Sigmoid colon (tissue), 3 donors: ENCODE measurements at regions not wholly inside any gene's neighbourhood (a gene's known extent, or its start where the extent isn't known, plus 50 kb on each side); places are given as distances from the start of the nearest gene placed in this dataset.

Experiments
- POLR2A ChIP-seq, 2 donors: fragments of 450-650 bp; IDR thresholded peaks; one replicate each; pipeline ENCODE4 v1.6.1; 2016; ENCODE audit warnings: antibody characterized with exemption in 2 of 2, mild to moderate bottlenecking in 2 of 2, moderate library complexity in 2 of 2
- TF ChIP-seq, protein P1 (sequence below), 4 experiments: fragments of 450-650 bp in 3 of 4; fragments of 200-600 bp in 1 of 4; IDR thresholded peaks; one replicate each; pipeline ENCODE4 v1.5.1; 2016 to 2019; ENCODE audit warnings: antibody characterized with exemption in 4 of 4, mild to moderate bottlenecking in 3 of 4, moderate library complexity in 2 of 4

DNA sequence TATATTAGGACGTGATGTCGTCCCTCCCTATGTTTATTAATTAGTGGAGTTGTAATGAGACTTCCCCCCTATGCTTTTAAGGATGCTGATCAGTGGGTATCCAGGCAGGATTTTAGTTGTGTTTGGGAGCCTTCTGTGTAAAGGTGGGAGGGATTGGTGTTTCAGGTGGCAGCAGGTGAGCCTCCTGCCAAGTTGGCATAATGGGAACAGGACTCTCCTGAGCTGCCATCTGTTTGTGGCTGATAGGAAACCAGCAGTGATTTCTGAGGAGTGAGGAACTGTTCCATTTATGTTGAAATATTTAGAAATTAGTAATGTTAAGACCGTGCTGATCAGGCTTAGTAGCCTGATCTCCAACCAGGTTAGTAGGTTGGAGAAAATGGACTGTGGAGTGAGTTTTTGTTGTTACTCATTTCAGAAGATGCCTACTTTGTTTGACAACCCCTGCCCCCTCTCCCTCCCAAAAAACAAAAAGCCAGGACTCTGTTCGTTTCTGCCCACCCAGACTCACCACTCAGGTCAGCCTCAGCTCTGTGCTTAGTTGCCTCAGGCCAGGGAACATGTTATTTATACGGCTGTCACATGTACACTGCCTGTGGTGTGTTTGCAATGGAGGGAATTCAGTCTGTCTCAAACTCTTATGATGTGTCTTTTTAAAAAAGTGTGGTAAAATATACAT lies 55.4 kb upstream of the TULP4 start:
- TF ChIP-seq POLR2A (IDR thresholded peaks at IDR 0.05), result no peak
- TF ChIP-seq, protein P1, sequence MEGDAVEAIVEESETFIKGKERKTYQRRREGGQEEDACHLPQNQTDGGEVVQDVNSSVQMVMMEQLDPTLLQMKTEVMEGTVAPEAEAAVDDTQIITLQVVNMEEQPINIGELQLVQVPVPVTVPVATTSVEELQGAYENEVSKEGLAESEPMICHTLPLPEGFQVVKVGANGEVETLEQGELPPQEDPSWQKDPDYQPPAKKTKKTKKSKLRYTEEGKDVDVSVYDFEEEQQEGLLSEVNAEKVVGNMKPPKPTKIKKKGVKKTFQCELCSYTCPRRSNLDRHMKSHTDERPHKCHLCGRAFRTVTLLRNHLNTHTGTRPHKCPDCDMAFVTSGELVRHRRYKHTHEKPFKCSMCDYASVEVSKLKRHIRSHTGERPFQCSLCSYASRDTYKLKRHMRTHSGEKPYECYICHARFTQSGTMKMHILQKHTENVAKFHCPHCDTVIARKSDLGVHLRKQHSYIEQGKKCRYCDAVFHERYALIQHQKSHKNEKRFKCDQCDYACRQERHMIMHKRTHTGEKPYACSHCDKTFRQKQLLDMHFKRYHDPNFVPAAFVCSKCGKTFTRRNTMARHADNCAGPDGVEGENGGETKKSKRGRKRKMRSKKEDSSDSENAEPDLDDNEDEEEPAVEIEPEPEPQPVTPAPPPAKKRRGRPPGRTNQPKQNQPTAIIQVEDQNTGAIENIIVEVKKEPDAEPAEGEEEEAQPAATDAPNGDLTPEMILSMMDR (IDR thresholded peaks at IDR 0.05), result no peak
